B cell (primary cell): ENCODE measurements at regions not wholly inside any gene's neighbourhood (a gene's known extent, or its start where the extent isn't known, plus 50 kb on each side); places are given as distances from the start of the nearest gene placed in this dataset.

ENCODE experiments used
- EZH2 ChIP-seq: IDR thresholded peaks from 2 replicates; pipeline ENCODE4 v1.6.1; 2012; ENCODE audit warnings: borderline replicate concordance, low read depth, mild to moderate bottlenecking, moderate library complexity, low read length; ENCODE audit not compliant: insufficient read depth, poor library complexity, severe bottlenecking
- TF ChIP-seq, protein P1 (sequence below): fragments of 200-600 bp; IDR thresholded peaks from one replicate; pipeline ENCODE4 v1.8.0; 2022; ENCODE audit warnings: antibody characterized with exemption, mild to moderate bottlenecking

- TF ChIP-seq, protein P1, sequence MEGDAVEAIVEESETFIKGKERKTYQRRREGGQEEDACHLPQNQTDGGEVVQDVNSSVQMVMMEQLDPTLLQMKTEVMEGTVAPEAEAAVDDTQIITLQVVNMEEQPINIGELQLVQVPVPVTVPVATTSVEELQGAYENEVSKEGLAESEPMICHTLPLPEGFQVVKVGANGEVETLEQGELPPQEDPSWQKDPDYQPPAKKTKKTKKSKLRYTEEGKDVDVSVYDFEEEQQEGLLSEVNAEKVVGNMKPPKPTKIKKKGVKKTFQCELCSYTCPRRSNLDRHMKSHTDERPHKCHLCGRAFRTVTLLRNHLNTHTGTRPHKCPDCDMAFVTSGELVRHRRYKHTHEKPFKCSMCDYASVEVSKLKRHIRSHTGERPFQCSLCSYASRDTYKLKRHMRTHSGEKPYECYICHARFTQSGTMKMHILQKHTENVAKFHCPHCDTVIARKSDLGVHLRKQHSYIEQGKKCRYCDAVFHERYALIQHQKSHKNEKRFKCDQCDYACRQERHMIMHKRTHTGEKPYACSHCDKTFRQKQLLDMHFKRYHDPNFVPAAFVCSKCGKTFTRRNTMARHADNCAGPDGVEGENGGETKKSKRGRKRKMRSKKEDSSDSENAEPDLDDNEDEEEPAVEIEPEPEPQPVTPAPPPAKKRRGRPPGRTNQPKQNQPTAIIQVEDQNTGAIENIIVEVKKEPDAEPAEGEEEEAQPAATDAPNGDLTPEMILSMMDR: no peak
- TF ChIP-seq EZH2: no peak
Observed at GRCh38 chr11:32309530-32310213, 125.7 kb downstream of the WT1 start.
